ENCODE measurements at regions not wholly inside any gene's neighbourhood (a gene's known extent, or its start where the extent isn't known, plus 50 kb on each side); places are given as distances from the start of the nearest gene placed in this dataset.

GRCh38 chr4:4675051-4675581, 133.3 kb upstream of the STX18 start:
- H3K9me3 ChIP-seq (ENCODE audit: control insufficient read depth, low read length, poor library complexity, severe bottlenecking) = no peaks in the 10 kb centered on the region
- no peaks in the 10 kb centered on the region for H3K27me3 Mint-ChIP-seq
- no peak for ATAC-seq
- H3K36me3 Mint-ChIP-seq (ENCODE audit: low read depth) = no peaks in the 10 kb centered on the region
- DNase-seq = no peak
- no peak overlapping the region for H3K4me3 Mint-ChIP-seq
- no peak overlapping the region for H3K27ac Mint-ChIP-seq
- peaks cover 2% of the 10 kb centered on the region for H3K4me1 Mint-ChIP-seq

- Mint-ChIP-seq H3K4me3 (no peak overlapping the region), H3K27me3 (no peaks in the 10 kb centered on the region), H3K4me1 (peaks cover 4% of the 10 kb centered on the region), H3K27ac (no peak overlapping the region), H3K36me3 (ENCODE audit: low read depth) (no peaks in the 10 kb centered on the region)
- no peak for DNase-seq
- no peak for ATAC-seq
- H3K9me3 ChIP-seq (ENCODE audit: control insufficient read depth, low read length, poor library complexity, severe bottlenecking) = no peaks in the 10 kb centered on the region
These were observed 131.2 kb upstream of the STX18 start for GRCh38 chr4:4673070-4673469.

GRCh38 chr4:4672402-4672801, 130.6 kb upstream of the STX18 start:
- no peak overlapping the region for H3K27ac Mint-ChIP-seq
- no peaks in the 10 kb centered on the region for H3K36me3 Mint-ChIP-seq (ENCODE audit: low read depth)
- DNase-seq = no peak
- H3K4me1 Mint-ChIP-seq = peaks cover 2% of the 10 kb centered on the region
- H3K27me3 Mint-ChIP-seq = no peaks in the 10 kb centered on the region
- H3K9me3 ChIP-seq (ENCODE audit: control insufficient read depth, low read length, poor library complexity, severe bottlenecking) = no peaks in the 10 kb centered on the region
- no peak overlapping the region for H3K4me3 Mint-ChIP-seq
- ATAC-seq = no peak

- no peak for DNase-seq
- Mint-ChIP-seq H3K27me3 (no peaks in the 10 kb centered on the region), H3K4me1 (peaks cover 2% of the 10 kb centered on the region), H3K36me3 (ENCODE audit: low read depth) (no peaks in the 10 kb centered on the region), H3K4me3 (no peak overlapping the region), H3K27ac (no peak overlapping the region)
- no peak for ATAC-seq
- no peaks in the 10 kb centered on the region for H3K9me3 ChIP-seq (ENCODE audit: control insufficient read depth, low read length, poor library complexity, severe bottlenecking)
These were observed 130.0 kb upstream of the STX18 start for GRCh38 chr4:4671774-4672349.

GRCh38 chr4:4670869-4671268, 129.0 kb upstream of the STX18 start:
- ATAC-seq = no peak
- no peak overlapping the region for H3K4me3 Mint-ChIP-seq
- H3K36me3 Mint-ChIP-seq (ENCODE audit: low read depth) = no peaks in the 10 kb centered on the region
- no peak for DNase-seq
- no peak overlapping the region for H3K27ac Mint-ChIP-seq
- no peaks in the 10 kb centered on the region for H3K27me3 Mint-ChIP-seq
- H3K4me1 Mint-ChIP-seq = peaks cover 2% of the 10 kb centered on the region
- H3K9me3 ChIP-seq (ENCODE audit: control insufficient read depth, low read length, poor library complexity, severe bottlenecking) = no peaks in the 10 kb centered on the region

GRCh38 chr4:4668355-4669210, 126.7 kb upstream of the STX18 start:
- H3K4me1 Mint-ChIP-seq = peaks cover 2% of the 10 kb centered on the region
- DNase-seq = no peak
- H3K9me3 ChIP-seq (ENCODE audit: control insufficient read depth, low read length, poor library complexity, severe bottlenecking) = no peaks in the 10 kb centered on the region
- H3K36me3 Mint-ChIP-seq (ENCODE audit: low read depth) = no peaks in the 10 kb centered on the region
- no peak for ATAC-seq
- no peaks in the 10 kb centered on the region for H3K27me3 Mint-ChIP-seq
- no peak overlapping the region for H3K27ac Mint-ChIP-seq
- H3K4me3 Mint-ChIP-seq = no peak overlapping the region

- no peak overlapping the region for H3K4me3 Mint-ChIP-seq
- H3K27ac Mint-ChIP-seq = no peak overlapping the region
- H3K36me3 Mint-ChIP-seq (ENCODE audit: low read depth) = peaks cover under 1% of the 10 kb centered on the region
- H3K4me1 Mint-ChIP-seq = peaks cover 2% of the 10 kb centered on the region
- ATAC-seq (no peak), DNase-seq (no peak)
- H3K9me3 ChIP-seq (ENCODE audit: control insufficient read depth, low read length, poor library complexity, severe bottlenecking) = no peaks in the 10 kb centered on the region
- no peaks in the 10 kb centered on the region for H3K27me3 Mint-ChIP-seq
These were observed 125.8 kb upstream of the STX18 start for GRCh38 chr4:4667622-4668081.

- peaks cover 2% of the 10 kb centered on the region for H3K36me3 Mint-ChIP-seq (ENCODE audit: low read depth)
These were observed 125.1 kb upstream of the STX18 start for GRCh38 chr4:4666693-4667621.

GRCh38 chr4:4666187-4666586, 124.3 kb upstream of the STX18 start:
- no peak overlapping the region for H3K27ac Mint-ChIP-seq
- peaks cover 2% of the 10 kb centered on the region for H3K4me1 Mint-ChIP-seq
- H3K4me3 Mint-ChIP-seq = no peak overlapping the region
- DNase-seq (no peak), ATAC-seq (no peak)
- no peaks in the 10 kb centered on the region for H3K9me3 ChIP-seq (ENCODE audit: control insufficient read depth, low read length, poor library complexity, severe bottlenecking)
- peaks cover 2% of the 10 kb centered on the region for H3K36me3 Mint-ChIP-seq (ENCODE audit: low read depth)
- no peaks in the 10 kb centered on the region for H3K27me3 Mint-ChIP-seq

More at GRCh38 chr4:4666693-4667621, 125.1 kb upstream of the STX18 start:
- Mint-ChIP-seq H3K27ac (no peak overlapping the region), H3K4me3 (no peak overlapping the region), H3K27me3 (no peaks in the 10 kb centered on the region), H3K4me1 (peaks cover 2% of the 10 kb centered on the region)
- ATAC-seq (no peak), DNase-seq (no peak)
- no peaks in the 10 kb centered on the region for H3K9me3 ChIP-seq (ENCODE audit: control insufficient read depth, low read length, poor library complexity, severe bottlenecking)

GRCh38 chr4:4664234-4664633, 122.4 kb upstream of the STX18 start:
- no peak overlapping the region for H3K4me3 Mint-ChIP-seq
- H3K4me1 Mint-ChIP-seq = no peaks in the 10 kb centered on the region
- H3K27ac Mint-ChIP-seq = no peak overlapping the region
- H3K36me3 Mint-ChIP-seq (ENCODE audit: low read depth) = peaks cover 2% of the 10 kb centered on the region
- DNase-seq (no peak), ATAC-seq (no peak)
- no peaks in the 10 kb centered on the region for H3K27me3 Mint-ChIP-seq
- no peaks in the 10 kb centered on the region for H3K9me3 ChIP-seq (ENCODE audit: control insufficient read depth, low read length, poor library complexity, severe bottlenecking)

GRCh38 chr4:4663028-4663427, 121.2 kb upstream of the STX18 start:
- Mint-ChIP-seq H3K4me1 (no peaks in the 10 kb centered on the region), H3K4me3 (no peak overlapping the region), H3K27ac (no peak overlapping the region), H3K36me3 (ENCODE audit: low read depth) (peaks cover 2% of the 10 kb centered on the region), H3K27me3 (no peaks in the 10 kb centered on the region)
- DNase-seq = no peak
- ATAC-seq = no peak
- no peaks in the 10 kb centered on the region for H3K9me3 ChIP-seq (ENCODE audit: control insufficient read depth, low read length, poor library complexity, severe bottlenecking)

GRCh38 chr4:4662230-4662629, 120.4 kb upstream of the STX18 start:
- Mint-ChIP-seq H3K36me3 (ENCODE audit: low read depth) (peaks cover 2% of the 10 kb centered on the region), H3K27me3 (no peaks in the 10 kb centered on the region), H3K27ac (no peak overlapping the region), H3K4me3 (no peak overlapping the region), H3K4me1 (no peaks in the 10 kb centered on the region)
- no peaks in the 10 kb centered on the region for H3K9me3 ChIP-seq (ENCODE audit: control insufficient read depth, low read length, poor library complexity, severe bottlenecking)
- no peak for DNase-seq
- no peak for ATAC-seq

Measured in T-helper 17 cell (primary cell).